GM12874 (cell line): ENCODE measurements at regions not wholly inside any gene's neighbourhood (a gene's known extent, or its start where the extent isn't known, plus 50 kb on each side); places are given as distances from the start of the nearest gene placed in this dataset.

Experiments used
- TF ChIP-seq, protein P1 (sequence below): IDR thresholded peaks from 2 replicates; pipeline ENCODE4 v1.5.1; 2011; ENCODE audit warnings: low read depth, mild to moderate bottlenecking, control low read depth, low read length, moderate library complexity; ENCODE audit not compliant: insufficient read depth

DNA sequence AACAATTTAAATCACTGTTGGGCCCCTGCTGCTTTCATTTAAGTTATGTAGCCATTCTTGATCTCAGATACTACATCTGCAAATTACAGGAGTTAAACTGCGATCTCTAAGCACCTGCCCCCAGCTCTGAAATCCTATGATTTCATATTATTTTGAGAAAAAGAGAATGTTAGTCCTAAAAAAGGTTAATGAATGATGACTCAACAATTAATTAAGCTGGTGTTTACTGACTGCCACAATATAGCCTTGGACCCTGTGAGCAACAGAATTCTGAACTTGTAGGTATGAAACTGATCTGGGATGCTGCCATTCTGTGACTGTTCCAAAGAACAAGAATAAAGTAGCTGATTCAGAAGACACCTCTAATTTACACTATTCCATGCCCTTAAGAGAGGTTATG, 124.4 kb upstream of the FBXL7 start:
- TF ChIP-seq, protein P1, sequence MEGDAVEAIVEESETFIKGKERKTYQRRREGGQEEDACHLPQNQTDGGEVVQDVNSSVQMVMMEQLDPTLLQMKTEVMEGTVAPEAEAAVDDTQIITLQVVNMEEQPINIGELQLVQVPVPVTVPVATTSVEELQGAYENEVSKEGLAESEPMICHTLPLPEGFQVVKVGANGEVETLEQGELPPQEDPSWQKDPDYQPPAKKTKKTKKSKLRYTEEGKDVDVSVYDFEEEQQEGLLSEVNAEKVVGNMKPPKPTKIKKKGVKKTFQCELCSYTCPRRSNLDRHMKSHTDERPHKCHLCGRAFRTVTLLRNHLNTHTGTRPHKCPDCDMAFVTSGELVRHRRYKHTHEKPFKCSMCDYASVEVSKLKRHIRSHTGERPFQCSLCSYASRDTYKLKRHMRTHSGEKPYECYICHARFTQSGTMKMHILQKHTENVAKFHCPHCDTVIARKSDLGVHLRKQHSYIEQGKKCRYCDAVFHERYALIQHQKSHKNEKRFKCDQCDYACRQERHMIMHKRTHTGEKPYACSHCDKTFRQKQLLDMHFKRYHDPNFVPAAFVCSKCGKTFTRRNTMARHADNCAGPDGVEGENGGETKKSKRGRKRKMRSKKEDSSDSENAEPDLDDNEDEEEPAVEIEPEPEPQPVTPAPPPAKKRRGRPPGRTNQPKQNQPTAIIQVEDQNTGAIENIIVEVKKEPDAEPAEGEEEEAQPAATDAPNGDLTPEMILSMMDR: no peak

GRCh38 chr5:15374886-15375285, 125.1 kb upstream of the FBXL7 start:
- TF ChIP-seq, protein P1: no peak

GRCh38 chr5:15373151-15373550, 126.8 kb upstream of the FBXL7 start:
- TF ChIP-seq, protein P1: no peak

DNA sequence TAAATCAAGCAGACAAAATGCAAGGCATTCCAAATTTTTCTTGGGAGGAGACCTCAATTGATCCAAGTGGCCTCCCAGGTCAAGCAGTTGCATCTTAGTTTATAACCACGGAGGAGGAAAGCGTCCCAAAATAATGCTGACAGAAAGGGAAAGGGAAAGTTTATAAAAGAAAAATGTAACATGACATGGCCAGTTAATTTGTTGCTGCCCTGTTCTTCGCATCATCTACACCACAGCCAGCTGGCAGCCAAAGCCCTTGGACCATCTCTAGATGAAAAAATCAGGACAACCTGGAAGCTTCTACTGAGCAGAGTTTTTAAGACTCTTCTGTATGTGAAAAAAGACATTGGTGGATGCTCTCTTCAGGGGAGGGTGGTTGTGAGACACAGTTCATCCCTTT, 128.8 kb upstream of the FBXL7 start:
- TF ChIP-seq, protein P1: no peak

GRCh38 chr5:15368835-15369234, 131.1 kb upstream of the FBXL7 start:
- TF ChIP-seq, protein P1: no peak

DNA sequence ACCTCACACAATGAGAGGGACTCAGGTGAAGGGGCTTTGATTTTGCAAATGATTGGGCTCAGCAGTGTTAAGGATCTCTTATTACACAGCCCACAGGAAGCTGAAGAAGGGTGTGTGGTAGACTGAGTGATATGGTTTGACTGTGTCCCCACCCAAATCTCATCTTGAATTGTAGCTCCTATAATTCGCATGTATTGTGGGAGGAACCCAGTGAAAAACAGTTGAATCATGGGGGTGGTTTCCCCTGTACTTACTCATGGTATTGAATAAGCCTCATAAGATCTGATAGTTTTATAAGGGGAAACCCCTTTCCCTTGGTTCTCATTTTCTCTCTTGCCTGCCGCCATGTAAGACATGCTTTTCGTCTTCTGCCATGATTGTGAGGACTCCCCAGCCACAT, 132.5 kb upstream of the FBXL7 start:
- TF ChIP-seq, protein P1: no peak

DNA sequence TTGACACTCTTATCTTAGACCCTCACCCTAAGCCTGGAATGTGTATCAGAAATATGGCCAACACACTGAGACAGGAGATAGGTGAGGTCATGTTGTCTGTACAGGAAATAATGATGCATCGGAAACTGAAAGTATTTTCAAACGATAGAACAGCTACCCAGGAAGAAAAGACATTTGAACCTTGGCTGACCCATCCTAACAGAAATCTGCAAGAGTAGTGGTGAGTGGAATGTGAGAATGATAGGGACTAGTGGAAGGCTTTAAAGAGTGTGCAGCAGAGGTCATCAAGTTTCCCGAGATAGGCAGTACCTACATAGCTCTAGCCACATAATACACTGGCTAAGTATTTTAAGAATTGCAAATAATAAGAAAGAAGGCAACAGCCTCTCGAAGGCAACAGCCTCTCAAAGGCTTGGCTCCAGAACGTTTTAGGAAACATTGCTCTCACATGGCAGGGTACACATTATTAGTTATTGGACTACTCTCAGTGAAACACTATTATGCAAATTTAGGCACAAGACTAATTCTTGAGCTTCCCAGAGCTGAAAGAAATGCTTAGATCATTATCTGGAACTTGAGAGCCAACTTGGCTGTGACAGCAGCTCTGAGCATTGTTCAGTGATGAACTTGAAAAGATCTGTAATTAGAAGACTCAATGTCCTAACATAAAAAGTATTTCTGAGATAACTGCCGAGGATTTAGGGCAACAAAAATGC, 133.1 kb upstream of the FBXL7 start:
- TF ChIP-seq, protein P1: no peak

DNA sequence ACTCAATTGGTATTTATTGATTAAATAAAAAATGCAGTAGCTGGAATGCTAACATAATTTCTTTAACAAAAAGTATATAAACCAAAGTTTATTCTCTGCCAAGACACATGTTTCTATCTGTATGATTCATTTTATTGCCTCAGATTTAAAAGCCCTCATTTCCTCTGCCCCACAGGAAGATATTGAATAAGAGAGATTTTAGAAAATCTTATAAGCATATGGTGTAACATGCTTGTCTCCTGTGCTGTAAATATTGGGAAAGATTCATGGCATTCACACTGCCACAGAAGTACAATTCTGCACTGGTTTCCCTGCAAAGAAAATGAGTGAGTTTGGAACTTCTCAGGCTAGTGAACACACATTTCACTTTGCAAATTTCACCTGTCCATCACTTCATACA, 134.9 kb upstream of the FBXL7 start:
- TF ChIP-seq, protein P1: no peak
